ENCODE measurements at regions not wholly inside any gene's neighbourhood (a gene's known extent, or its start where the extent isn't known, plus 50 kb on each side); places are given as distances from the start of the nearest gene placed in this dataset.
"Not testable (repeated sequence)": the region's sequence is repeated elsewhere in the genome, so short reads cannot be mapped to it uniquely, and the experiment has no call there.

DNA sequence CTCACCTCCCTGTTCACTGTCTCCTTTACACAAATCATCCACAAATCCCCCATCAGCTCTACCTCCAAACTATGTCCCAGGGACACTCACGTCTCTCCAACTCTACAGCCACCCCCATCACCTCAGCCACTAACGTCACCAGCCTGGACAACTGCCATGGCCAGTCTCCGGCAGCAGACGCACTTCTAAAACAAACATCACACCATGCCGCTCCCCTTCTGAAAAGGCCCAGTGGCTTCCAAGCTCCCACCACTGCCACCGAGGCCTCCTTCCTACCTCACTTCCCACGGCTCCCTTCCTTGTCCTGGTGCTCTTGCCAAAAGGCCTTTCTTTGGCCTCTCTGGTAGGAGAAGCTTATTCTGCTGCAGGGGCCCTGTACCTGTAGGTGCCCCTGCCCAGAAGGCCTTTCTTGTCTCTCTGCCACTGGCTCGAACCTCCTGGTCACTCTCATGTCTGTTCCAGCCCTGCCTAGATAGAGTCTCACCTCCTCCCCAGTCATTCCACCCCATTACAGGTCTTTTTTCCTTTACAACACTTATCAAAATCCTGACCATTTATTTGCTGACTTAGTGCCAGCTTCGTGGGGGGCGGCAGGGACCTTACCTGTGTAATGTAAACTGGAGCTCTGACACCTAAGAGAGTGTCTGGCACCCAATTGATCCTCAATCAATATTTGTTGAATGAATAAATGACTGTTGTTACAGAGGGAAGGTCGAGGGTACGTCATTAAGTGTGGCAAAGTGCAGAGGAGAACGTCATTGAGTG lies 304.2 kb downstream of the GOLGA6L6 start:
- DNase-seq; H3K36me3 Mint-ChIP-seq (ENCODE audit: insufficient read depth, unreplicated experiment); H3K27me3 ChIP-seq (replicated peaks; ENCODE audit: control insufficient read depth, insufficient read depth, low read length); POLR2A ChIA-PET; H3K9me3 Mint-ChIP-seq (ENCODE audit: unreplicated experiment); H3K4me1 ChIP-seq; H3K4me3 Mint-ChIP-seq (ENCODE audit: unreplicated experiment); H3K27me3 Mint-ChIP-seq (ENCODE audit: insufficient read depth, unreplicated experiment); CTCF ChIA-PET; H3K4me1 Mint-ChIP-seq (ENCODE audit: low read depth, unreplicated experiment); H3K4me3 ChIP-seq (ENCODE audit: low read depth, low read length); H3K36me3 ChIP-seq (ENCODE audit: control insufficient read depth, insufficient read depth, low read length); intact Hi-C loops (cut with micrococcal nuclease; ENCODE audit: unreplicated experiment); H3K9me3 ChIP-seq; H3K27ac Mint-ChIP-seq (ENCODE audit: unreplicated experiment); BruUV-seq (replicated peaks): not testable (repeated sequence)

DNA sequence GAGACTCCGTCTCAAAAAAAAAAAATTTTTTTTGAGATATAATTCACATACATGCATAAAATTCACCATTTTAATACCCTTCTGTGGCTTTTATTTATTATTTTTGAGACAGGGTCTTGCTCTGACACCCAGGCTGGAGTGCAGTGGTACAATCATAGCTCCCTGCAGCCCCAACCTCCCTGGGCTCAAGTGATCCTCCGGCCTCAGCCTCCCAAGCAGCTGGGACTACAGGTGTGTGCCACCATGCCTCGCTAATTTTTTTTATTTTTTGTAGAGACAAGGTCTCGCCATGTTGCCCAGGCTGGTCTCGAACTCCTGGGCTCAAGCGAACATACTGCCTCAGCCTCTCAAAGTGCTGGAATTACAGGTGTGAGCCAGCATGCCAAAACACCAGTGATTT lies 305.9 kb downstream of the GOLGA6L6 start:
- POLR2A ChIA-PET; H3K9me3 Mint-ChIP-seq (ENCODE audit: unreplicated experiment); CTCF ChIA-PET: not testable (repeated sequence)

DNA sequence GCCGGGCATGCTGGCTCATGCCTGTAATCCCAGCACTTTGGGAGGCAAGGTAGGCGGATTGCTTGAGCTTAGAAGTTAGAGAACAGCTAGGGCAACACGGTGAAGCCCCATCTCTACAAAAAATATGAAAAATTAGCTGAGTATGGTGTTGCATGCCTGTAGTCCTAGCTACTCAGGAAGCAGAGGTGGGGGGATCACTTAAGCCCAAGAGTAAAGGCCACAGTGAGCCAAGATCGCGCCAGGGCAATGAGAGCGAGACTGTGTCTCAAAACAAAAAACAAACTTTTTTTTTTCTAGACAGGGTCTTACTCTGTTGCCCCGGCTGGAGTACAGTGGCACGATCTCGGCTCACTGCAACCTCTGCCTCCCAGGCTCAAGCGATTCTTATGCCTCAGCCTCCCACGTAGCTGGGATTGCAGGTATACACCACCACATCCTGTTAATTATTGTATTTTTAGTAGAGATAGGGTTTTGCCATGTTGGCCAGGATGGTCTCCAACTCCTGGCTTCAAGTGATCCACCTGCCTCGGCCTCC lies 307.5 kb downstream of the GOLGA6L6 start:
- H3K4me1 ChIP-seq; DNase-seq; H3K9me3 Mint-ChIP-seq (ENCODE audit: unreplicated experiment); intact Hi-C loops (cut with micrococcal nuclease; ENCODE audit: unreplicated experiment); H3K27me3 Mint-ChIP-seq (ENCODE audit: insufficient read depth, unreplicated experiment); H3K4me3 Mint-ChIP-seq (ENCODE audit: unreplicated experiment); H3K9me3 ChIP-seq; H3K36me3 Mint-ChIP-seq (ENCODE audit: insufficient read depth, unreplicated experiment); H3K4me1 Mint-ChIP-seq (ENCODE audit: low read depth, unreplicated experiment); H3K27me3 ChIP-seq (replicated peaks; ENCODE audit: control insufficient read depth, insufficient read depth, low read length); BruUV-seq (replicated peaks); POLR2A ChIA-PET; H3K4me3 ChIP-seq (ENCODE audit: low read depth, low read length); CTCF ChIA-PET; H3K36me3 ChIP-seq (ENCODE audit: control insufficient read depth, insufficient read depth, low read length); H3K27ac Mint-ChIP-seq (ENCODE audit: unreplicated experiment): not testable (repeated sequence)

More for the DNA sequence above, 305.9 kb downstream of the GOLGA6L6 start:
- H3K4me3 Mint-ChIP-seq (ENCODE audit: unreplicated experiment); H3K36me3 ChIP-seq (ENCODE audit: control insufficient read depth, insufficient read depth, low read length); H3K9me3 ChIP-seq; H3K4me1 Mint-ChIP-seq (ENCODE audit: low read depth, unreplicated experiment); intact Hi-C loops (cut with micrococcal nuclease; ENCODE audit: unreplicated experiment); DNase-seq; H3K4me3 ChIP-seq (ENCODE audit: low read depth, low read length); H3K27ac Mint-ChIP-seq (ENCODE audit: unreplicated experiment); BruUV-seq (replicated peaks); H3K4me1 ChIP-seq; H3K27me3 ChIP-seq (replicated peaks; ENCODE audit: control insufficient read depth, insufficient read depth, low read length); H3K36me3 Mint-ChIP-seq (ENCODE audit: insufficient read depth, unreplicated experiment); H3K27me3 Mint-ChIP-seq (ENCODE audit: insufficient read depth, unreplicated experiment): not testable (repeated sequence)

DNA sequence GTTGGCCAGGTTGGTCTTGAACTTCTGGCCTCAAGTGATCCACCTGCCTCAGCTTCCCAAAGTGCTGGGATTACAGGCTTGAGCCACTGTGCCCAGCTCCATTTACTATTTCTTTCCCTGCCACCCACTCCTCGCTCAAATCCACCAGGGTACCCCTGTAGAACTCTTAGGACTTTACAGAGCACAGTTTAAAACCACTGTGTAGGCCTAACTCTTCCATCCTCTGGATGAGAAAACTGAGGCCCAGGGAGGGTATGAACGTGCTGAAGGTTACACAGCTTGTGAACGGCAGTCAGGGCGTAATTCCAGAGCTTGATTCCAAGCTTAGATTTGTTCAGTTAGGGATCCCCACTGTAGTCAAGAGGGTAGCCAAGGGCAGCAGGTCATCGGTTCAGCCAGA lies 309.1 kb downstream of the GOLGA6L6 start:
- H3K4me3 ChIP-seq (ENCODE audit: low read depth, low read length); H3K4me1 Mint-ChIP-seq (ENCODE audit: low read depth, unreplicated experiment); H3K27ac Mint-ChIP-seq (ENCODE audit: unreplicated experiment); CTCF ChIA-PET; H3K9me3 Mint-ChIP-seq (ENCODE audit: unreplicated experiment); intact Hi-C loops (cut with micrococcal nuclease; ENCODE audit: unreplicated experiment); H3K9me3 ChIP-seq; DNase-seq; H3K4me1 ChIP-seq; H3K27me3 Mint-ChIP-seq (ENCODE audit: insufficient read depth, unreplicated experiment); H3K36me3 ChIP-seq (ENCODE audit: control insufficient read depth, insufficient read depth, low read length); BruUV-seq (replicated peaks); H3K27me3 ChIP-seq (replicated peaks; ENCODE audit: control insufficient read depth, insufficient read depth, low read length); H3K36me3 Mint-ChIP-seq (ENCODE audit: insufficient read depth, unreplicated experiment); H3K4me3 Mint-ChIP-seq (ENCODE audit: unreplicated experiment); POLR2A ChIA-PET: not testable (repeated sequence)

DNA sequence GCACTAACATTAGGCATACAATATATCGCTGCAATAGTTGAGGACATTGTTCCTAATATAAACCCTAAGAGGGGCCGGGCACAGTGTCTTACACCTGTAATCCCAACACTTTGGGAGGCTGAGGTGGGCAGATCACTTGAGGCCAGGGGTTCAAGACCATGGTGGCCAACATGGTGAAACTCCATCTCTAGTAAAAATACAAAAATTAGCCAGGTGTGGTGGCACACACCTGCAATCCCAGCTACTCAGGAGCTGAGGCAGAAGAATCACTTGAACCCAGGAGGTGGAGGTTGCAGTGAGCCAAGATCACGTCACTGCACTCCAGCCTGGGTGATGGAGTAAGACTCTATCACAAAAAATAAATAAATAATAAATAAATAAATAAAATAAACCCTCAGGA lies 310.9 kb downstream of the GOLGA6L6 start:
- H3K27me3 ChIP-seq (replicated peaks; ENCODE audit: control insufficient read depth, insufficient read depth, low read length); H3K27ac Mint-ChIP-seq (ENCODE audit: unreplicated experiment); BruUV-seq (replicated peaks); H3K27me3 Mint-ChIP-seq (ENCODE audit: insufficient read depth, unreplicated experiment); H3K4me1 ChIP-seq; H3K9me3 ChIP-seq; H3K36me3 ChIP-seq (ENCODE audit: control insufficient read depth, insufficient read depth, low read length); CTCF ChIA-PET; H3K4me1 Mint-ChIP-seq (ENCODE audit: low read depth, unreplicated experiment); H3K4me3 Mint-ChIP-seq (ENCODE audit: unreplicated experiment); H3K36me3 Mint-ChIP-seq (ENCODE audit: insufficient read depth, unreplicated experiment); DNase-seq; POLR2A ChIA-PET; H3K4me3 ChIP-seq (ENCODE audit: low read depth, low read length); H3K9me3 Mint-ChIP-seq (ENCODE audit: unreplicated experiment); intact Hi-C loops (cut with micrococcal nuclease; ENCODE audit: unreplicated experiment): not testable (repeated sequence)

DNA sequence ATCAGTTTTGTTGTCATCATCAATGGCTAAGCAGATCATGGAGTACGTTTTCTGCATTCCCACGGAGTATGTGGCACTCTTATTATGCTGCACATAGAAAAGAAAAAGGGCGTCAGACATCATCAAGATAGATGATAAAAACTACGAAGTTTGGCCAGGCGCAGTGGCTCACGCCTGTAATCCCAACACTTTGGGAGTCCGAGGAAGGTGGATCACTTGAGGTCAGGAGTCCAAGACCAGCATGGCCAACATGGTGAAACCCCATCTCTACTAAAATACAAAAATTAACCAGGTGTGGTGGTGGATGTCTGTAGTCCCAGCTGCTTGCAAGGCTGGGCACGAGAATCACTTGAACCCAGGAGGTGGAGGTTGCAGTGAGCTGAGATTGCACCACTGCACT lies 312.8 kb downstream of the GOLGA6L6 start:
- intact Hi-C loops (cut with micrococcal nuclease; ENCODE audit: unreplicated experiment); H3K36me3 Mint-ChIP-seq (ENCODE audit: insufficient read depth, unreplicated experiment); CTCF ChIA-PET; H3K4me3 ChIP-seq (ENCODE audit: low read depth, low read length); H3K27me3 Mint-ChIP-seq (ENCODE audit: insufficient read depth, unreplicated experiment); H3K9me3 Mint-ChIP-seq (ENCODE audit: unreplicated experiment); H3K4me3 Mint-ChIP-seq (ENCODE audit: unreplicated experiment); H3K9me3 ChIP-seq; POLR2A ChIA-PET; H3K27me3 ChIP-seq (replicated peaks; ENCODE audit: control insufficient read depth, insufficient read depth, low read length); DNase-seq; H3K4me1 ChIP-seq; BruUV-seq (replicated peaks); H3K36me3 ChIP-seq (ENCODE audit: control insufficient read depth, insufficient read depth, low read length); H3K27ac Mint-ChIP-seq (ENCODE audit: unreplicated experiment); H3K4me1 Mint-ChIP-seq (ENCODE audit: low read depth, unreplicated experiment): not testable (repeated sequence)

DNA sequence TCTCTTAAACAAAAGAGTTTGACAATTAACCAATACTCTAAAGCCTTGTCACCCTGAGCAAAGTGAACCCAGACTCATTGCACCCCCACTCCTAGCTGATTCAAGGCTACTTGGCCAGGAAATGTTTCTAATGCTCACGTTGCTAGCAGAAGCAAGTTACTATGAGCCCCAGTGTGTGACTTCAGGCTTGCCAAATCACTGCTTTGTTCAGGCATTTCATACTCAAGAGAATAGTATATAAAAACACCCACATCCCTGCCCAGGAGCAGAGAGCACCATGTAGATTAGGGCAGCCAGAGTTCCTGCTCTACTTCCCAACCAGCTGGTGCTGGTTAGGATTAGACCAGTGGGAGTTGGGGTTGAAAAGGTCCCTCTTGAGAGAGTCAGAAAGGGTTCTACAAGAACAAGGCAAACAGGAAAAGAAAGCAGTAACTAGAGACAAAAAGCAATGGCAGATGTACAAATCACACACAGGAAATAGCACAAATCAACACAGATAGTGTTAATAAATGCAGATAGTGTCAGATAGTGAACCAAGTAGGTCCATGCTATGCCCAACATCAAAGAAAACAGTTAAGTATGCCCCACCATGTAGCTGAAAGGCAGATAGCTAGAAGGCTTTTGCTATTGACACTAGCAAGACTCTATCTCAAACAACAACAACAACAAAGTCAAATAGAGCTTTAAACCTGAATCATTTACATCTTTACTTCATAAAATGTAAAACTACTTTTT lies 314.3 kb downstream of the GOLGA6L6 start:
- H3K4me1 Mint-ChIP-seq (ENCODE audit: low read depth, unreplicated experiment); H3K36me3 ChIP-seq (ENCODE audit: control insufficient read depth, insufficient read depth, low read length); H3K27me3 Mint-ChIP-seq (ENCODE audit: insufficient read depth, unreplicated experiment); H3K4me3 Mint-ChIP-seq (ENCODE audit: unreplicated experiment); H3K36me3 Mint-ChIP-seq (ENCODE audit: insufficient read depth, unreplicated experiment); POLR2A ChIA-PET; H3K9me3 Mint-ChIP-seq (ENCODE audit: unreplicated experiment); CTCF ChIA-PET; BruUV-seq (replicated peaks); H3K4me1 ChIP-seq; H3K4me3 ChIP-seq (ENCODE audit: low read depth, low read length); DNase-seq; intact Hi-C loops (cut with micrococcal nuclease; ENCODE audit: unreplicated experiment); H3K27me3 ChIP-seq (replicated peaks; ENCODE audit: control insufficient read depth, insufficient read depth, low read length); H3K27ac Mint-ChIP-seq (ENCODE audit: unreplicated experiment): not testable (repeated sequence)
- peaks cover 11% of the 10 kb centered on the region for H3K9me3 ChIP-seq
